GM19240 (cell line): ENCODE measurements at regions not wholly inside any gene's neighbourhood (a gene's known extent, or its start where the extent isn't known, plus 50 kb on each side); places are given as distances from the start of the nearest gene placed in this dataset.

ENCODE experiments used
- DNase-seq: peaks from one replicate; pipeline ENCODE4 v3.0.0; 2011; ENCODE audit warnings: low spot score; ENCODE audit not compliant: insufficient read length

GRCh38 chr3:25037049-25037547 is 391.0 kb upstream of the RARB start:
- DNase-seq: no peak

- no peak for DNase-seq
Measured at GRCh38 chr3:25038271-25038670, 389.8 kb upstream of the RARB start.

GRCh38 chr3:25038922-25039321 is 389.1 kb upstream of the RARB start:
- DNase-seq: no peak

GRCh38 chr3:25040748-25041147 is 387.3 kb upstream of the RARB start:
- DNase-seq: no peak

- DNase-seq: no peak
Measured at GRCh38 chr3:25041871-25042584, 386.0 kb upstream of the RARB start.

GRCh38 chr3:25043177-25043576 is 384.9 kb upstream of the RARB start:
- DNase-seq: no peak

GRCh38 chr3:25043749-25044148 is 384.3 kb upstream of the RARB start:
- no peak for DNase-seq

- DNase-seq: no peak
Measured at GRCh38 chr3:25044762-25045710, 383.0 kb upstream of the RARB start.

- no peak for DNase-seq
Measured at GRCh38 chr3:25046911-25047771, 380.9 kb upstream of the RARB start.

GRCh38 chr3:25049304-25049703 is 378.8 kb upstream of the RARB start:
- DNase-seq: no peak

- no peak for DNase-seq
Measured at GRCh38 chr3:25053360-25053759, 374.7 kb upstream of the RARB start.

GRCh38 chr3:25056036-25056755 is 371.9 kb upstream of the RARB start:
- no peak for DNase-seq

GRCh38 chr3:25056803-25057351 is 371.2 kb upstream of the RARB start:
- no peak for DNase-seq

- no peak for DNase-seq
Measured at GRCh38 chr3:25057379-25057778, 370.7 kb upstream of the RARB start.

- no peak for DNase-seq
Measured at GRCh38 chr3:25064681-25065080, 363.4 kb upstream of the RARB start.

- DNase-seq: no peak
Measured at GRCh38 chr3:25069970-25070369, 358.1 kb upstream of the RARB start.

- DNase-seq: no peak
Measured at GRCh38 chr3:25071846-25072245, 356.2 kb upstream of the RARB start.

GRCh38 chr3:25073423-25073822 is 354.6 kb upstream of the RARB start:
- DNase-seq: no peak

- no peak for DNase-seq
Measured at GRCh38 chr3:25074149-25074548, 353.9 kb upstream of the RARB start.

GRCh38 chr3:25080461-25080860 is 347.6 kb upstream of the RARB start:
- no peak for DNase-seq
